Liver (tissue), 3 donors: ENCODE measurements at regions not wholly inside any gene's neighbourhood (a gene's known extent, or its start where the extent isn't known, plus 50 kb on each side); places are given as distances from the start of the nearest gene placed in this dataset.

ENCODE experiments used
- EGR1 ChIP-seq, 2 donors: IDR thresholded peaks; 2 replicates each; pipeline ENCODE4 v1.6.1; 2016 to 2018; ENCODE audit warnings: antibody characterized with exemption in 2 of 2, low read depth in 2 of 2
- GABPA ChIP-seq, 2 donors: IDR thresholded peaks in 1 of 2; conservative IDR thresholded peaks in 1 of 2; 2 replicates each; pipeline ENCODE4 v1.6.1; 2016; ENCODE audit warnings: antibody characterized with exemption in 2 of 2, mild to moderate bottlenecking in 1 of 2, moderate library complexity in 1 of 2
- RAD21 ChIP-seq, 2 donors: IDR thresholded peaks; 2 replicates each; pipeline ENCODE4 v1.6.1; 2016; ENCODE audit warnings: antibody characterized with exemption in 2 of 2, mild to moderate bottlenecking in 2 of 2
- RXRA ChIP-seq, 2 donors: IDR thresholded peaks; 2 replicates each; pipeline ENCODE4 v1.6.1; 2017 to 2018; ENCODE audit warnings: antibody characterized with exemption in 2 of 2, mild to moderate bottlenecking in 1 of 2
- SP1 ChIP-seq: IDR thresholded peaks from 2 replicates; pipeline ENCODE4 v1.6.1; 2018; ENCODE audit warnings: antibody characterized with exemption, mild to moderate bottlenecking
- TAF1 ChIP-seq: conservative IDR thresholded peaks from 2 replicates; pipeline ENCODE4 v1.6.1; 2016; ENCODE audit warnings: antibody characterized with exemption, mild to moderate bottlenecking
- YY1 ChIP-seq: IDR thresholded peaks from 2 replicates; pipeline ENCODE4 v1.6.1; 2016; ENCODE audit warnings: antibody characterized with exemption, mild to moderate bottlenecking
- TF ChIP-seq, protein P1 (sequence below): IDR thresholded peaks from 2 replicates; pipeline ENCODE4 v1.6.1; 2016; ENCODE audit warnings: antibody characterized with exemption
- TF ChIP-seq, protein P2 (sequence below): fragments of 150-350 bp; IDR thresholded peaks from 2 replicates; pipeline ENCODE4 v1.5.1; 2017; ENCODE audit warnings: improper control_type of control experiment, low read depth, low read length; ENCODE audit not compliant: missing input control
- TF ChIP-seq, protein P3 (sequence below): IDR thresholded peaks from 2 replicates; pipeline ENCODE4 v1.6.1; 2016; ENCODE audit warnings: antibody characterized with exemption, mild to moderate bottlenecking
- TF ChIP-seq, protein P4 (sequence below): IDR thresholded peaks from 2 replicates; pipeline ENCODE4 v1.6.1; 2016; ENCODE audit warnings: antibody characterized with exemption
- donor health status: healthy.
- donor health status: healthy.

DNA sequence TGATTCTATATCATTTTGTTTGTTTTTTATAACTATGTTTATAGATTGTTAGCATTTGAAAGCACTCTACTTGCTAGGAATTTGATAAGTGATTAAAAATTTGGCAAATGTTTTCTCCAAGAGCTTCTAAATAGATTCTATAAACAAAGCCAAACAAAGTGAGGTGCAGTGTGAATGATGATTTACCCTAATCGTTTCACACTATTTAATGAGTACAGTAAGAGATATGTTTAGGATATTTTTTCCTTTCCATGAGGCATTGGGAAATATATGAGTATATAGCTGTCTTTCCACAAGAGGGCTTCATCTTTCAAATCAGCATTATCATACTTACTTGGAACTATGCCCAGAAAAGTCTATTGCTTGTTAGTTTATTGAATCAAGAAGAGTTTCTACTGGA is 277.0 kb upstream of the BRINP3 start:
- TF ChIP-seq, protein P1, sequence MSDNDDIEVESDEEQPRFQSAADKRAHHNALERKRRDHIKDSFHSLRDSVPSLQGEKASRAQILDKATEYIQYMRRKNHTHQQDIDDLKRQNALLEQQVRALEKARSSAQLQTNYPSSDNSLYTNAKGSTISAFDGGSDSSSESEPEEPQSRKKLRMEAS, result no peak
- no peak for TF ChIP-seq EGR1 (IDR thresholded peaks at IDR 0.05; ENCODE audit: low read depth in 2 of 2)
- TF ChIP-seq, protein P2, sequence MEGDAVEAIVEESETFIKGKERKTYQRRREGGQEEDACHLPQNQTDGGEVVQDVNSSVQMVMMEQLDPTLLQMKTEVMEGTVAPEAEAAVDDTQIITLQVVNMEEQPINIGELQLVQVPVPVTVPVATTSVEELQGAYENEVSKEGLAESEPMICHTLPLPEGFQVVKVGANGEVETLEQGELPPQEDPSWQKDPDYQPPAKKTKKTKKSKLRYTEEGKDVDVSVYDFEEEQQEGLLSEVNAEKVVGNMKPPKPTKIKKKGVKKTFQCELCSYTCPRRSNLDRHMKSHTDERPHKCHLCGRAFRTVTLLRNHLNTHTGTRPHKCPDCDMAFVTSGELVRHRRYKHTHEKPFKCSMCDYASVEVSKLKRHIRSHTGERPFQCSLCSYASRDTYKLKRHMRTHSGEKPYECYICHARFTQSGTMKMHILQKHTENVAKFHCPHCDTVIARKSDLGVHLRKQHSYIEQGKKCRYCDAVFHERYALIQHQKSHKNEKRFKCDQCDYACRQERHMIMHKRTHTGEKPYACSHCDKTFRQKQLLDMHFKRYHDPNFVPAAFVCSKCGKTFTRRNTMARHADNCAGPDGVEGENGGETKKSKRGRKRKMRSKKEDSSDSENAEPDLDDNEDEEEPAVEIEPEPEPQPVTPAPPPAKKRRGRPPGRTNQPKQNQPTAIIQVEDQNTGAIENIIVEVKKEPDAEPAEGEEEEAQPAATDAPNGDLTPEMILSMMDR, result no peak
- no peak for TF ChIP-seq RXRA (IDR thresholded peaks at IDR 0.05)
- TF ChIP-seq RAD21 (IDR thresholded peaks at IDR 0.05), result no peak
- TF ChIP-seq, protein P3, sequence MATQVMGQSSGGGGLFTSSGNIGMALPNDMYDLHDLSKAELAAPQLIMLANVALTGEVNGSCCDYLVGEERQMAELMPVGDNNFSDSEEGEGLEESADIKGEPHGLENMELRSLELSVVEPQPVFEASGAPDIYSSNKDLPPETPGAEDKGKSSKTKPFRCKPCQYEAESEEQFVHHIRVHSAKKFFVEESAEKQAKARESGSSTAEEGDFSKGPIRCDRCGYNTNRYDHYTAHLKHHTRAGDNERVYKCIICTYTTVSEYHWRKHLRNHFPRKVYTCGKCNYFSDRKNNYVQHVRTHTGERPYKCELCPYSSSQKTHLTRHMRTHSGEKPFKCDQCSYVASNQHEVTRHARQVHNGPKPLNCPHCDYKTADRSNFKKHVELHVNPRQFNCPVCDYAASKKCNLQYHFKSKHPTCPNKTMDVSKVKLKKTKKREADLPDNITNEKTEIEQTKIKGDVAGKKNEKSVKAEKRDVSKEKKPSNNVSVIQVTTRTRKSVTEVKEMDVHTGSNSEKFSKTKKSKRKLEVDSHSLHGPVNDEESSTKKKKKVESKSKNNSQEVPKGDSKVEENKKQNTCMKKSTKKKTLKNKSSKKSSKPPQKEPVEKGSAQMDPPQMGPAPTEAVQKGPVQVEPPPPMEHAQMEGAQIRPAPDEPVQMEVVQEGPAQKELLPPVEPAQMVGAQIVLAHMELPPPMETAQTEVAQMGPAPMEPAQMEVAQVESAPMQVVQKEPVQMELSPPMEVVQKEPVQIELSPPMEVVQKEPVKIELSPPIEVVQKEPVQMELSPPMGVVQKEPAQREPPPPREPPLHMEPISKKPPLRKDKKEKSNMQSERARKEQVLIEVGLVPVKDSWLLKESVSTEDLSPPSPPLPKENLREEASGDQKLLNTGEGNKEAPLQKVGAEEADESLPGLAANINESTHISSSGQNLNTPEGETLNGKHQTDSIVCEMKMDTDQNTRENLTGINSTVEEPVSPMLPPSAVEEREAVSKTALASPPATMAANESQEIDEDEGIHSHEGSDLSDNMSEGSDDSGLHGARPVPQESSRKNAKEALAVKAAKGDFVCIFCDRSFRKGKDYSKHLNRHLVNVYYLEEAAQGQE, result no peak
- no peak for TF ChIP-seq SP1
- TF ChIP-seq GABPA (IDR thresholded peaks at IDR 0.05 in 1 of 2, conservative IDR thresholded peaks at IDR 0.05 in 1 of 2), result no peak
- no peak for TF ChIP-seq TAF1
- TF ChIP-seq, protein P4, sequence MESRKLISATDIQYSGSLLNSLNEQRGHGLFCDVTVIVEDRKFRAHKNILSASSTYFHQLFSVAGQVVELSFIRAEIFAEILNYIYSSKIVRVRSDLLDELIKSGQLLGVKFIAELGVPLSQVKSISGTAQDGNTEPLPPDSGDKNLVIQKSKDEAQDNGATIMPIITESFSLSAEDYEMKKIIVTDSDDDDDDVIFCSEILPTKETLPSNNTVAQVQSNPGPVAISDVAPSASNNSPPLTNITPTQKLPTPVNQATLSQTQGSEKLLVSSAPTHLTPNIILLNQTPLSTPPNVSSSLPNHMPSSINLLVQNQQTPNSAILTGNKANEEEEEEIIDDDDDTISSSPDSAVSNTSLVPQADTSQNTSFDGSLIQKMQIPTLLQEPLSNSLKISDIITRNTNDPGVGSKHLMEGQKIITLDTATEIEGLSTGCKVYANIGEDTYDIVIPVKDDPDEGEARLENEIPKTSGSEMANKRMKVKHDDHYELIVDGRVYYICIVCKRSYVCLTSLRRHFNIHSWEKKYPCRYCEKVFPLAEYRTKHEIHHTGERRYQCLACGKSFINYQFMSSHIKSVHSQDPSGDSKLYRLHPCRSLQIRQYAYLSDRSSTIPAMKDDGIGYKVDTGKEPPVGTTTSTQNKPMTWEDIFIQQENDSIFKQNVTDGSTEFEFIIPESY, result no peak
- TF ChIP-seq YY1, result no peak
